WTC11 (cell line): ENCODE measurements at regions not wholly inside any gene's neighbourhood (a gene's known extent, or its start where the extent isn't known, plus 50 kb on each side); places are given as distances from the start of the nearest gene placed in this dataset.

Experiments
- ATAC-seq: fragments of 200-7000 bp; cut with Tn5 transposase; 2 replicates; pipeline ENCODE4 v1.10.0; 2021; ENCODE audit warnings: mild to moderate bottlenecking, moderate library complexity
- CTCF ChIA-PET: fragments of 300-600 bp; sonication (Branson Sonifier 250); formaldehyde crosslinking; loops from one replicate; lab custom pipeline; 2021; ENCODE audit warnings: antibody characterized with exemption; lab: Charles Lee
- POLR2A ChIA-PET: fragments of 350-600 bp; sonication (Branson Sonifier 250); formaldehyde crosslinking; loops from one replicate; lab custom pipeline; 2021; ENCODE audit warnings: antibody characterized with exemption; lab: Charles Lee
- DNase-seq: peaks from one replicate; pipeline ENCODE4 v3.0.0; 2021; ENCODE audit warnings: low spot score
- H3K27ac Mint-ChIP-seq: 2 replicates; pipeline ENCODE4 v1.8.0; 2021; ENCODE audit warnings: mixed read lengths
- H3K27me3 Mint-ChIP-seq: 2 replicates; pipeline ENCODE4 v1.8.0; 2021; ENCODE audit warnings: low read depth, mild to moderate bottlenecking, moderate library complexity, mixed read lengths
- H3K36me3 Mint-ChIP-seq: 2 replicates; pipeline ENCODE4 v1.8.0; 2021; ENCODE audit warnings: mixed read lengths
- H3K4me1 Mint-ChIP-seq: 2 replicates; pipeline ENCODE4 v1.8.0; 2022; ENCODE audit warnings: mixed read lengths
- H3K4me3 Mint-ChIP-seq: 2 replicates; pipeline ENCODE4 v1.8.0; 2021; ENCODE audit warnings: mild to moderate bottlenecking, moderate library complexity, mixed read lengths
- H3K9me3 Mint-ChIP-seq: 2 replicates; pipeline ENCODE4 v1.8.0; 2021; ENCODE audit warnings: mixed read lengths
- ATF1 ChIP-seq: sonication (generic); formaldehyde crosslinking; IDR thresholded peaks from 2 replicates; pipeline ENCODE4 v1.8.1; 2023; ENCODE audit warnings: mild to moderate bottlenecking, moderate library complexity, missing genetic modification reagents
- CBFB ChIP-seq: sonication (generic); formaldehyde crosslinking; IDR thresholded peaks from 2 replicates; pipeline ENCODE4 v1.8.1; 2022; ENCODE audit warnings: mild to moderate bottlenecking, low read depth, missing genetic modification reagents
- FOXK1 ChIP-seq: sonication (generic); formaldehyde crosslinking; IDR thresholded peaks from 2 replicates; pipeline ENCODE4 v1.8.0; 2022; ENCODE audit warnings: mild to moderate bottlenecking, moderate library complexity, missing genetic modification reagents
- NFYB ChIP-seq: sonication (generic); formaldehyde crosslinking; conservative IDR thresholded peaks from 2 replicates; pipeline ENCODE4 v1.8.0; 2022; ENCODE audit warnings: low read depth, missing genetic modification reagents
- NR1H2 ChIP-seq: sonication (generic); formaldehyde crosslinking; IDR thresholded peaks from 2 replicates; pipeline ENCODE4 v1.9.0; 2021; ENCODE audit warnings: mild to moderate bottlenecking, moderate library complexity, missing genetic modification reagents
- SP1 ChIP-seq: sonication (generic); formaldehyde crosslinking; conservative IDR thresholded peaks from 2 replicates; pipeline ENCODE4 v1.8.1; 2022; ENCODE audit warnings: missing genetic modification reagents
- TEAD4 ChIP-seq: sonication (generic); formaldehyde crosslinking; IDR thresholded peaks from 2 replicates; pipeline ENCODE4 v1.8.0; 2022; ENCODE audit warnings: mild to moderate bottlenecking, missing genetic modification reagents
- ZNF232 ChIP-seq: sonication (generic); formaldehyde crosslinking; IDR thresholded peaks from 2 replicates; pipeline ENCODE4 v1.8.0; 2022; ENCODE audit warnings: mild to moderate bottlenecking, missing genetic modification reagents
- ZNF416 ChIP-seq: fragments of 250-450 bp; sonication (Bioruptor Pico); IDR thresholded peaks from 2 replicates; pipeline ENCODE4 v1.9.0; 2021; ENCODE audit warnings: mild to moderate bottlenecking, inconsistent platforms
- ZNF671 ChIP-seq: fragments of 250-450 bp; sonication (Bioruptor Pico); IDR thresholded peaks from 2 replicates; pipeline ENCODE4 v1.8.0; 2021; ENCODE audit warnings: mild to moderate bottlenecking
- TF ChIP-seq, protein P1 (sequence below): sonication (generic); formaldehyde crosslinking; IDR thresholded peaks from 2 replicates; pipeline ENCODE4 v1.8.1; 2023; ENCODE audit warnings: mild to moderate bottlenecking, missing genetic modification reagents, moderate library complexity
- TF ChIP-seq, protein P2 (sequence below): sonication (generic); formaldehyde crosslinking; IDR thresholded peaks from 2 replicates; pipeline ENCODE4 v1.8.0; 2023; ENCODE audit warnings: missing genetic modification reagents, mild to moderate bottlenecking, borderline replicate concordance
- TF ChIP-seq, protein P3 (sequence below): sonication (generic); formaldehyde crosslinking; conservative IDR thresholded peaks from 2 replicates; pipeline ENCODE4 v1.8.1; 2022; ENCODE audit warnings: mild to moderate bottlenecking, missing genetic modification reagents
- TF ChIP-seq, protein P4 (sequence below): fragments of 250-450 bp; sonication (Bioruptor Pico); conservative IDR thresholded peaks from 2 replicates; pipeline ENCODE4 v1.9.0; 2021; ENCODE audit warnings: mild to moderate bottlenecking
- TF ChIP-seq, protein P5 (sequence below): sonication (generic); formaldehyde crosslinking; IDR thresholded peaks from 2 replicates; pipeline ENCODE4 v1.8.0; 2022; ENCODE audit warnings: mild to moderate bottlenecking, missing genetic modification reagents
- TF ChIP-seq, protein P6 (sequence below): sonication (generic); formaldehyde crosslinking; IDR thresholded peaks from 2 replicates; pipeline ENCODE4 v1.8.1; 2022; ENCODE audit warnings: mild to moderate bottlenecking, missing genetic modification reagents, moderate library complexity, borderline replicate concordance
- TF ChIP-seq, protein P7 (sequence below): fragments of 250-450 bp; sonication (Bioruptor Pico); IDR thresholded peaks from 2 replicates; pipeline ENCODE4 v2.1.2; 2022; ENCODE audit warnings: mild to moderate bottlenecking, moderate library complexity

DNA sequence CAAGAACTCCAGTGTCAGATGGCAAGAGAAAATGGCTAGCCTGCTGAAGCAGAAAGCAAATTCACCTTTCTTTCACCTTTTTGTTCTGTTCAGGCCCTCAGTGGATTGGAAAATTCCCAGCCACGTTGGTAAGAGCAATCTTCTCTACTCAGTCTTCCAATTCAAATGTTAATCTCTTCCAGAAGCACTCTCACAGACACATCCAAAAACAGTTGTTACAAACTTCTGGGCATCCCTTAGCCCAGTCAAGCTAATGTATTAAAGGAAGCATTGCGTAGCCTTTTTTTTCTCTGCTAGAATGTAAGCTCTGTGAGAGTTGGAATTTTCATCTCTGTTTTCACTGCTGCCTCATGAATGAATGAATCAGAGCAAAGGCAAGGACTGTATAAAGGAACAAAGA lies 109.2 kb upstream of the ROBO2 start:
- peak; percentile 91 for ATAC-seq
- H3K9me3 Mint-ChIP-seq: peaks cover 15% of the 10 kb centered on the region; the same call in 1 of the 2 replicates
- DNase-seq: no peak
- no peak overlapping the region for H3K4me3 Mint-ChIP-seq
- no peaks in the 10 kb centered on the region for H3K27me3 Mint-ChIP-seq
- POLR2A ChIA-PET: no interaction called here
- CTCF ChIA-PET: no interaction called here
- peaks cover 8% of the 10 kb centered on the region for H3K4me1 Mint-ChIP-seq
- peak overlapping the region; percentile 67 for H3K27ac Mint-ChIP-seq
- TF ChIP-seq, protein P1, sequence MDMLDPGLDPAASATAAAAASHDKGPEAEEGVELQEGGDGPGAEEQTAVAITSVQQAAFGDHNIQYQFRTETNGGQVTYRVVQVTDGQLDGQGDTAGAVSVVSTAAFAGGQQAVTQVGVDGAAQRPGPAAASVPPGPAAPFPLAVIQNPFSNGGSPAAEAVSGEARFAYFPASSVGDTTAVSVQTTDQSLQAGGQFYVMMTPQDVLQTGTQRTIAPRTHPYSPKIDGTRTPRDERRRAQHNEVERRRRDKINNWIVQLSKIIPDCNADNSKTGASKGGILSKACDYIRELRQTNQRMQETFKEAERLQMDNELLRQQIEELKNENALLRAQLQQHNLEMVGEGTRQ: no peak
- peak; percentile 99 for TF ChIP-seq ZNF416 (CRISPR knock-in tag)
- 0 out of 2 replicates have a peak, but pooled peaks cover 3% of the 10 kb centered on the region for H3K36me3 Mint-ChIP-seq

DNA sequence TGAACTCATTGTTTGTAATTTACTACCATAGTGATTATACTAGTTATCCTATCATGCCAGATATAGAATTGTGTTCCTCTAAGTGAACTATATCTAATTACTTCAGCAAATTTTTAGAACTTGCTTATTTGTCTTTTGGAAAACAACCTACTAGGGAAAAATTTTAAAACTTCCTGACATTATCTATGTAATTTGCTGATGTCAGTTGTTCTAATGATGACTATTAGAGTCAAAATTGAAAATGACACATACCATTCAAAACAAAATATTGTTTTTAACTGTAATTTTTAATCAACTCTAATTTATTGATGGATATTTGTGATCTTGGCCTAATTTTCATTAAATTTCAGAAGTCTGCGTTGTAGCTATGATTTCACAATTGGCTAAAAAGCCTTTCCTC lies 106.7 kb upstream of the ROBO2 start:
- ChIA-PET CTCF (no interaction called here), POLR2A (no interaction called here)
- Mint-ChIP-seq H3K36me3 (0 out of 2 replicates have a peak, but pooled peaks cover 3% of the 10 kb centered on the region), H3K4me1 (peaks cover 8% of the 10 kb centered on the region), H3K9me3 (peaks cover 15% of the 10 kb centered on the region; the same call in 1 of the 2 replicates), H3K27me3 (no peaks in the 10 kb centered on the region), H3K4me3 (no peak overlapping the region), H3K27ac (no peak overlapping the region)
- TF ChIP-seq ZNF232: no peak
- TF ChIP-seq, protein P2, sequence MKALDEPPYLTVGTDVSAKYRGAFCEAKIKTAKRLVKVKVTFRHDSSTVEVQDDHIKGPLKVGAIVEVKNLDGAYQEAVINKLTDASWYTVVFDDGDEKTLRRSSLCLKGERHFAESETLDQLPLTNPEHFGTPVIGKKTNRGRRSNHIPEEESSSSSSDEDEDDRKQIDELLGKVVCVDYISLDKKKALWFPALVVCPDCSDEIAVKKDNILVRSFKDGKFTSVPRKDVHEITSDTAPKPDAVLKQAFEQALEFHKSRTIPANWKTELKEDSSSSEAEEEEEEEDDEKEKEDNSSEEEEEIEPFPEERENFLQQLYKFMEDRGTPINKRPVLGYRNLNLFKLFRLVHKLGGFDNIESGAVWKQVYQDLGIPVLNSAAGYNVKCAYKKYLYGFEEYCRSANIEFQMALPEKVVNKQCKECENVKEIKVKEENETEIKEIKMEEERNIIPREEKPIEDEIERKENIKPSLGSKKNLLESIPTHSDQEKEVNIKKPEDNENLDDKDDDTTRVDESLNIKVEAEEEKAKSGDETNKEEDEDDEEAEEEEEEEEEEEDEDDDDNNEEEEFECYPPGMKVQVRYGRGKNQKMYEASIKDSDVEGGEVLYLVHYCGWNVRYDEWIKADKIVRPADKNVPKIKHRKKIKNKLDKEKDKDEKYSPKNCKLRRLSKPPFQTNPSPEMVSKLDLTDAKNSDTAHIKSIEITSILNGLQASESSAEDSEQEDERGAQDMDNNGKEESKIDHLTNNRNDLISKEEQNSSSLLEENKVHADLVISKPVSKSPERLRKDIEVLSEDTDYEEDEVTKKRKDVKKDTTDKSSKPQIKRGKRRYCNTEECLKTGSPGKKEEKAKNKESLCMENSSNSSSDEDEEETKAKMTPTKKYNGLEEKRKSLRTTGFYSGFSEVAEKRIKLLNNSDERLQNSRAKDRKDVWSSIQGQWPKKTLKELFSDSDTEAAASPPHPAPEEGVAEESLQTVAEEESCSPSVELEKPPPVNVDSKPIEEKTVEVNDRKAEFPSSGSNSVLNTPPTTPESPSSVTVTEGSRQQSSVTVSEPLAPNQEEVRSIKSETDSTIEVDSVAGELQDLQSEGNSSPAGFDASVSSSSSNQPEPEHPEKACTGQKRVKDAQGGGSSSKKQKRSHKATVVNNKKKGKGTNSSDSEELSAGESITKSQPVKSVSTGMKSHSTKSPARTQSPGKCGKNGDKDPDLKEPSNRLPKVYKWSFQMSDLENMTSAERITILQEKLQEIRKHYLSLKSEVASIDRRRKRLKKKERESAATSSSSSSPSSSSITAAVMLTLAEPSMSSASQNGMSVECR: no peak
- TF ChIP-seq, protein P3, sequence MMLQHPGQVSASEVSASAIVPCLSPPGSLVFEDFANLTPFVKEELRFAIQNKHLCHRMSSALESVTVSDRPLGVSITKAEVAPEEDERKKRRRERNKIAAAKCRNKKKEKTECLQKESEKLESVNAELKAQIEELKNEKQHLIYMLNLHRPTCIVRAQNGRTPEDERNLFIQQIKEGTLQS (CRISPR knock-in tag): no peak
- no peak for TF ChIP-seq ZNF671 (CRISPR knock-in tag)
- TF ChIP-seq, protein P4, sequence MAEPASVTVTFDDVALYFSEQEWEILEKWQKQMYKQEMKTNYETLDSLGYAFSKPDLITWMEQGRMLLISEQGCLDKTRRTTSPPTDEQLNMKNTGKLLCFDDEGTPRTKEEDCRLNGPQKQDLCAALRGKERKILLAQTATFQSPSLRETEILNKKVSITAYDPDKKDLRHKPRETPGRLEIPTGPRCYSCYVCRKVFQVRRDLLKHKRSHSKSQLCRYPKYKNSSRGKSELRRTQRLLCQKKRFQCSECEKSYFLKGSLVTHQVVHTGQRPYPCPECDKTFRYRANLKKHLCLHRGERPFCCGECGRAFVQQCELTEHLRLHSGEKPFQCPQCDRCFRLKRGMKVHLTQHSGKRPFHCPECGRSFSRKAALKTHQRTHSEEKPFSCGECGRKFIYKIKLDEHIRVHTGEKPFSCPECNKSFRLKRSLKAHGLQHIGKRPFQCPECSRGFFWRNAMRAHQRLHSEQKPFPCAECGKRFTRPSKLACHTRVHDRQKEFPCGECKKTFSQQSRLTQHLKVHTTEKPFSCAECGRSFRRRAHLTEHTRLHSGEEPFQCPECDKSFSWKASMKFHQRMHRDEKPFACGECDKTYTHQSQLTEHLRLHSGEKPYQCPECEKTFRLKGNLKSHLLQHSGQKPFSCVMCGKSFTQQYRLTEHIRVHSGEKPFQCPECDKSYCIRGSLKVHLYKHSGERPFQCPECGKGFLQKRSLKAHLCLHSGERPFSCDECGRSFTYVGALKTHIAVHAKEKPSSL (CRISPR knock-in tag): no peak
- TF ChIP-seq FOXK1 (CRISPR knock-in tag): no peak
- TF ChIP-seq, protein P1: no peak
- TF ChIP-seq ZNF416 (CRISPR knock-in tag): no peak
- TF ChIP-seq CBFB (CRISPR knock-in tag): no peak
- no peak for TF ChIP-seq ATF1 (CRISPR knock-in tag)
- TF ChIP-seq SP1 (CRISPR knock-in tag): no peak
- TF ChIP-seq, protein P5, sequence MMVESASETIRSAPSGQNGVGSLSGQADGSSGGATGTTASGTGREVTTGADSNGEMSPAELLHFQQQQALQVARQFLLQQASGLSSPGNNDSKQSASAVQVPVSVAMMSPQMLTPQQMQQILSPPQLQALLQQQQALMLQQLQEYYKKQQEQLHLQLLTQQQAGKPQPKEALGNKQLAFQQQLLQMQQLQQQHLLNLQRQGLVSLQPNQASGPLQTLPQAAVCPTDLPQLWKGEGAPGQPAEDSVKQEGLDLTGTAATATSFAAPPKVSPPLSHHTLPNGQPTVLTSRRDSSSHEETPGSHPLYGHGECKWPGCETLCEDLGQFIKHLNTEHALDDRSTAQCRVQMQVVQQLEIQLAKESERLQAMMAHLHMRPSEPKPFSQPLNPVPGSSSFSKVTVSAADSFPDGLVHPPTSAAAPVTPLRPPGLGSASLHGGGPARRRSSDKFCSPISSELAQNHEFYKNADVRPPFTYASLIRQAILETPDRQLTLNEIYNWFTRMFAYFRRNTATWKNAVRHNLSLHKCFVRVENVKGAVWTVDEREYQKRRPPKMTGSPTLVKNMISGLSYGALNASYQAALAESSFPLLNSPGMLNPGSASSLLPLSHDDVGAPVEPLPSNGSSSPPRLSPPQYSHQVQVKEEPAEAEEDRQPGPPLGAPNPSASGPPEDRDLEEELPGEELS (CRISPR knock-in tag): no peak
- TF ChIP-seq NR1H2 (CRISPR knock-in tag): no peak
- no peak for TF ChIP-seq NFYB (CRISPR knock-in tag)
- TF ChIP-seq, protein P6, sequence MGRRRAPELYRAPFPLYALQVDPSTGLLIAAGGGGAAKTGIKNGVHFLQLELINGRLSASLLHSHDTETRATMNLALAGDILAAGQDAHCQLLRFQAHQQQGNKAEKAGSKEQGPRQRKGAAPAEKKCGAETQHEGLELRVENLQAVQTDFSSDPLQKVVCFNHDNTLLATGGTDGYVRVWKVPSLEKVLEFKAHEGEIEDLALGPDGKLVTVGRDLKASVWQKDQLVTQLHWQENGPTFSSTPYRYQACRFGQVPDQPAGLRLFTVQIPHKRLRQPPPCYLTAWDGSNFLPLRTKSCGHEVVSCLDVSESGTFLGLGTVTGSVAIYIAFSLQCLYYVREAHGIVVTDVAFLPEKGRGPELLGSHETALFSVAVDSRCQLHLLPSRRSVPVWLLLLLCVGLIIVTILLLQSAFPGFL (CRISPR knock-in tag): no peak
- TF ChIP-seq, protein P7, sequence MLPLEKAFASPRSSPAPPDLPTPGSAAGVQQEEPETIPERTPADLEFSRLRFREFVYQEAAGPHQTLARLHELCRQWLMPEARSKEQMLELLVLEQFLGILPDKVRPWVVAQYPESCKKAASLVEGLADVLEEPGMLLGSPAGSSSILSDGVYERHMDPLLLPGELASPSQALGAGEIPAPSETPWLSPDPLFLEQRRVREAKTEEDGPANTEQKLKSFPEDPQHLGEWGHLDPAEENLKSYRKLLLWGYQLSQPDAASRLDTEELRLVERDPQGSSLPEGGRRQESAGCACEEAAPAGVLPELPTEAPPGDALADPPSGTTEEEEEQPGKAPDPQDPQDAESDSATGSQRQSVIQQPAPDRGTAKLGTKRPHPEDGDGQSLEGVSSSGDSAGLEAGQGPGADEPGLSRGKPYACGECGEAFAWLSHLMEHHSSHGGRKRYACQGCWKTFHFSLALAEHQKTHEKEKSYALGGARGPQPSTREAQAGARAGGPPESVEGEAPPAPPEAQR (CRISPR knock-in tag): no peak
- TF ChIP-seq TEAD4 (CRISPR knock-in tag): no peak
- no peak for ATAC-seq
- DNase-seq: no peak
